H1 (cell line): ENCODE measurements at regions not wholly inside any gene's neighbourhood (a gene's known extent, or its start where the extent isn't known, plus 50 kb on each side); places are given as distances from the start of the nearest gene placed in this dataset.

Experiments
- CTCF ChIA-PET: fragments of 300-600 bp; sonication (Branson Sonifier 250); formaldehyde crosslinking; loops from one replicate; lab custom pipeline; 2021; ENCODE audit not compliant: partially characterized antibody; lab: Charles Lee
- POLR2A ChIA-PET: fragments of 300-600 bp; sonication (Branson Sonifier 250); formaldehyde crosslinking; loops from one replicate; lab custom pipeline; 2021; ENCODE audit warnings: inconsistent platforms; ENCODE audit not compliant: partially characterized antibody; lab: Charles Lee
- DNase-seq, 2 experiments: peaks; one replicate each; pipeline versions ENCODE4 v3.0.0 to v3.0.0-alpha.2; 2010 to 2022; ENCODE audit warnings: low spot score in 2 of 2, low read depth in 1 of 2, mixed read lengths in 1 of 2
- FAIRE-seq: peaks from 2 replicates; lab custom pipeline; 2011; peaks lifted over from hg19 to GRCh38; lab: Jason Lieb, UNC
- H2AFZ ChIP-seq: 2 replicates; pipeline ENCODE4 v1.8.1; 2012; ENCODE audit warnings: low read length, inconsistent platforms
- H2AK5ac ChIP-seq: 2 replicates; pipeline ENCODE4 v1.6.1; 2013; ENCODE audit warnings: low read depth, low read length
- H2BK120ac ChIP-seq: replicated peaks from 2 replicates; pipeline ENCODE3; 2013; ENCODE audit warnings: low read depth, low read length, inconsistent platforms
- H2BK12ac ChIP-seq: 2 replicates; pipeline ENCODE4 v1.6.1; 2013; ENCODE audit warnings: low read depth, low read length
- H2BK15ac ChIP-seq: 2 replicates; pipeline ENCODE4 v1.6.1; 2013; ENCODE audit warnings: low read length
- H2BK20ac ChIP-seq: 2 replicates; pipeline ENCODE4 v1.6.1; 2013; ENCODE audit warnings: low read length
- H2BK5ac ChIP-seq: 2 replicates; pipeline ENCODE4 v1.6.1; 2013; ENCODE audit warnings: low read depth, low read length
- H3K14ac ChIP-seq: 2 replicates; pipeline ENCODE4 v1.6.1; 2013; ENCODE audit warnings: inconsistent platforms; ENCODE audit not compliant: insufficient read length
- H3K18ac ChIP-seq: 2 replicates; pipeline ENCODE4 v1.6.1; 2013; ENCODE audit warnings: low read length; ENCODE audit errors: extremely low read depth
- H3K23ac ChIP-seq: 2 replicates; pipeline ENCODE4 v1.6.1; 2013; ENCODE audit warnings: inconsistent platforms; ENCODE audit not compliant: insufficient read length
- H3K23me2 ChIP-seq: 2 replicates; pipeline ENCODE4 v1.6.1; 2013; ENCODE audit warnings: low read depth, low read length
- H3K27ac ChIP-seq: 2 replicates; pipeline ENCODE4 v1.6.1; 2011; ENCODE audit warnings: low read depth, low read length, inconsistent platforms
- H3K27me3 ChIP-seq, 4 experiments: replicated peaks in 1 of 4; 1 replicate in 1 of 4; 2 replicates in 3 of 4; pipeline versions ENCODE4 v1.6.1 to v1.8.1; 2011 to 2013; ENCODE audit warnings: low read length in 3 of 4, mild to moderate bottlenecking in 3 of 4, inconsistent platforms in 2 of 4, mixed read lengths in 2 of 4, moderate library complexity in 1 of 4; ENCODE audit not compliant: control insufficient read depth in 3 of 4, insufficient read depth in 3 of 4; ENCODE audit errors: extremely low read depth in 1 of 4
- H3K36me3 ChIP-seq, 4 experiments: 2 replicates each; pipeline versions ENCODE4 v1.6.1 to v1.8.1; 2011 to 2013; ENCODE audit warnings: mild to moderate bottlenecking in 4 of 4, low read length in 3 of 4, moderate library complexity in 2 of 4, control low read depth in 1 of 4, inconsistent platforms in 1 of 4; ENCODE audit not compliant: insufficient read depth in 4 of 4, control insufficient read depth in 2 of 4
- H3K4ac ChIP-seq: replicated peaks from 2 replicates; pipeline ENCODE3; 2013; ENCODE audit warnings: low read length, low read depth, mixed read lengths, inconsistent platforms; ENCODE audit not compliant: insufficient read length
- H3K4me1 ChIP-seq, 4 experiments: replicated peaks in 1 of 4; 1 replicate in 1 of 4; 2 replicates in 3 of 4; pipeline versions ENCODE4 v1.6.1 to v1.8.1; 2011 to 2013; ENCODE audit warnings: low read length in 3 of 4, inconsistent platforms in 2 of 4, mixed read lengths in 1 of 4; ENCODE audit not compliant: insufficient read depth in 4 of 4, control insufficient read depth in 3 of 4
- H3K4me2 ChIP-seq, 2 experiments: 2 replicates each; pipeline versions ENCODE4 v1.6.1 to v1.8.1; 2011 to 2013; ENCODE audit warnings: low read depth in 2 of 2, low read length in 2 of 2, control low read depth in 1 of 2, inconsistent platforms in 1 of 2, mild to moderate bottlenecking in 1 of 2; ENCODE audit not compliant: insufficient read depth in 1 of 2
- H3K4me3 ChIP-seq, 4 experiments: fragments of 200-600, 300-600 bp in 1 of 4; sonication (generic), shearing (Covaris generic), sonication (Bioruptor Twin) in 1 of 4; 2 replicates each; pipeline versions ENCODE4 v1.5.1 to v1.8.1; 2011 to 2016; ENCODE audit warnings: low read length in 4 of 4, low read depth in 3 of 4, control low read depth in 2 of 4, inconsistent platforms in 2 of 4, mild to moderate bottlenecking in 2 of 4, mixed read lengths in 1 of 4, moderate library complexity in 1 of 4; ENCODE audit not compliant: insufficient read depth in 2 of 4; ENCODE audit errors: extremely low read depth in 1 of 4
- H3K56ac ChIP-seq: replicated peaks from 2 replicates; pipeline ENCODE3; 2013; ENCODE audit warnings: low read depth, mild to moderate bottlenecking, mixed read lengths, low read length, inconsistent platforms; ENCODE audit not compliant: insufficient read length
- H3K79me1 ChIP-seq: 2 replicates; pipeline ENCODE4 v1.6.1; 2013; ENCODE audit warnings: low read depth, low read length, control low read depth
- H3K79me2 ChIP-seq, 2 experiments: 2 replicates each; pipeline versions ENCODE4 v1.6.1 to v1.8.1; 2012 to 2013; ENCODE audit warnings: low read length in 2 of 2, mild to moderate bottlenecking in 2 of 2, inconsistent platforms in 1 of 2; ENCODE audit not compliant: insufficient read depth in 2 of 2, control insufficient read depth in 1 of 2
- H3K9ac ChIP-seq, 4 experiments: replicated peaks in 1 of 4; 1 replicate in 1 of 4; 2 replicates in 3 of 4; pipeline versions ENCODE4 v1.6.1 to v1.8.1; 2011 to 2013; ENCODE audit warnings: low read depth in 3 of 4, low read length in 3 of 4, control low read depth in 2 of 4, mild to moderate bottlenecking in 2 of 4, moderate library complexity in 2 of 4, inconsistent platforms in 1 of 4; ENCODE audit errors: extremely low read depth in 1 of 4
- H3K9me3 ChIP-seq, 2 experiments: 2 replicates each; pipeline versions ENCODE4 v1.6.1 to v1.8.1; 2012 to 2013; ENCODE audit warnings: mild to moderate bottlenecking in 2 of 2, moderate library complexity in 2 of 2, control low read depth in 1 of 2, inconsistent platforms in 1 of 2, low read depth in 1 of 2, low read length in 1 of 2, mixed read lengths in 1 of 2; ENCODE audit not compliant: insufficient read depth in 2 of 2
- H4K20me1 ChIP-seq, 2 experiments: replicated peaks in 1 of 2; 2 replicates each; pipeline versions ENCODE3 to v1.8.1; 2011 to 2013; ENCODE audit warnings: inconsistent platforms in 2 of 2, low read length in 2 of 2, mild to moderate bottlenecking in 1 of 2; ENCODE audit not compliant: insufficient read depth in 2 of 2, control insufficient read depth in 1 of 2
- H4K5ac ChIP-seq: 2 replicates; pipeline ENCODE4 v1.6.1; 2013; ENCODE audit warnings: low read length, low read depth, mixed read lengths, inconsistent platforms; ENCODE audit not compliant: insufficient read length
- H4K8ac ChIP-seq: 2 replicates; pipeline ENCODE4 v1.8.0; 2013; ENCODE audit warnings: mild to moderate bottlenecking, moderate library complexity, low read length, inconsistent platforms; ENCODE audit not compliant: insufficient read depth; ENCODE audit errors: extremely low read depth
- H4K91ac ChIP-seq: replicated peaks from 2 replicates; pipeline ENCODE3; 2013; ENCODE audit warnings: low read length, mixed read lengths, inconsistent platforms; ENCODE audit not compliant: insufficient read length
- BRCA1 ChIP-seq: IDR thresholded peaks from 2 replicates; pipeline ENCODE4 v1.6.1; 2012; ENCODE audit warnings: low read depth, low read length, improper control_type of control experiment
- CHD1 ChIP-seq: IDR thresholded peaks from 2 replicates; pipeline ENCODE4 v1.6.1; 2012; ENCODE audit warnings: low read depth, low read length, improper control_type of control experiment
- CTBP2 ChIP-seq: IDR thresholded peaks from 2 replicates; pipeline ENCODE4 v1.7.0; 2011; ENCODE audit warnings: borderline replicate concordance, mild to moderate bottlenecking, moderate library complexity, mixed read lengths, low read length; ENCODE audit not compliant: insufficient read depth, insufficient read length
- E2F6 ChIP-seq: IDR thresholded peaks from 2 replicates; pipeline ENCODE4 v1.6.1; 2012; ENCODE audit warnings: inconsistent platforms
- GABPA ChIP-seq: IDR thresholded peaks from 2 replicates; pipeline ENCODE4 v1.6.1; 2011; ENCODE audit warnings: mild to moderate bottlenecking, low read length, moderate library complexity, borderline replicate concordance; ENCODE audit not compliant: insufficient read depth
- MAFK ChIP-seq: IDR thresholded peaks from 2 replicates; pipeline ENCODE4 v1.6.1; 2012; ENCODE audit warnings: low read depth, mild to moderate bottlenecking, improper control_type of control experiment, low read length
- PHF8 ChIP-seq: fragments of 200-600 bp; sonication (generic); conservative IDR thresholded peaks from 2 replicates; pipeline ENCODE4 v1.7.1; 2012; ENCODE audit warnings: low read depth, mild to moderate bottlenecking, inconsistent platforms, low read length, moderate library complexity
- RAD21 ChIP-seq, 2 experiments: IDR thresholded peaks in 1 of 2; conservative IDR thresholded peaks in 1 of 2; 2 replicates each; pipeline ENCODE4 v1.6.1; 2011; ENCODE audit warnings: low read depth in 2 of 2, low read length in 2 of 2, improper control_type of control experiment in 1 of 2, inconsistent platforms in 1 of 2, mild to moderate bottlenecking in 1 of 2, moderate library complexity in 1 of 2
- RFX5 ChIP-seq: IDR thresholded peaks from 2 replicates; pipeline ENCODE4 v1.6.1; 2011; ENCODE audit warnings: low read depth, low read length, improper control_type of control experiment, borderline replicate concordance
- RXRA ChIP-seq: IDR thresholded peaks from 2 replicates; pipeline ENCODE4 v1.6.1; 2011; ENCODE audit warnings: low read depth, mild to moderate bottlenecking, low read length, moderate library complexity; ENCODE audit not compliant: insufficient read depth
- SP1 ChIP-seq: IDR thresholded peaks from 2 replicates; pipeline ENCODE4 v1.6.1; 2011; ENCODE audit warnings: low read depth, low read length
- TEAD4 ChIP-seq: IDR thresholded peaks from 2 replicates; pipeline ENCODE4 v1.6.1; 2012; ENCODE audit warnings: low read depth, low read length, inconsistent platforms, mixed read lengths
- WGBS, 2 experiments: shearing (Covaris generic) in 1 of 2; methylation state at CpG; one replicate each; pipeline versions ENCODE4 v1.1.6 to v1.1.7; 2013 to 2015; ENCODE audit warnings: low lambda C conversion rate in 2 of 2, mixed read lengths in 2 of 2, inconsistent platforms in 1 of 2, low coverage in 1 of 2, missing lambda C conversion rate in 1 of 2; ENCODE audit not compliant: insufficient replicate concordance in 2 of 2, insufficient coverage in 1 of 2, insufficient read length in 1 of 2; ENCODE audit errors: extremely low coverage in 1 of 2, missing lambda C conversion rate in 1 of 2; 5-methylcytosine and 5-hydroxymethylcytosine counted together

GRCh38 chr12:87689196-87689595 is 340.0 kb downstream of the C12orf50 start:
- Histone ChIP-seq H2BK12ac (no peak overlapping the region), H4K91ac (no peak overlapping the region), H2AFZ (no peak overlapping the region), H2BK120ac (no peak overlapping the region), H4K20me1 (no peaks in the 10 kb centered on the region), H3K23ac (no peak overlapping the region), H3K18ac (no peak overlapping the region), H3K56ac (no peak overlapping the region), H3K23me2 (no peaks in the 10 kb centered on the region), H4K8ac (no peak overlapping the region), H3K4me1 (no peaks in the 10 kb centered on the region), H3K27me3 (no peaks in the 10 kb centered on the region), H3K4me2 (no peak overlapping the region), H3K4ac (no peak overlapping the region), H3K79me1 (no peaks in the 10 kb centered on the region), H4K5ac (no peak overlapping the region), H3K36me3 (no peaks in the 10 kb centered on the region), H3K79me2 (no peaks in the 10 kb centered on the region), H3K9me3 (no peaks in the 10 kb centered on the region), H3K4me3 (no peak overlapping the region), H3K9ac (no peak overlapping the region), H3K14ac (no peak overlapping the region), H2BK20ac (no peak overlapping the region), H2BK5ac (no peak overlapping the region), H3K27ac (no peak overlapping the region), H2AK5ac (no peak overlapping the region), H2BK15ac (no peak overlapping the region)
- DNase-seq (no peak), FAIRE-seq (no peak)
- ChIA-PET CTCF (interaction anchor here (1.5 kb wide), 1 partner anchor 263 kb away, joined by 5 read pairs; no protein-coding TSS in a partner anchor), POLR2A (no interaction called here)
- WGBS, 2 experiments, result 84% methylated on average over 2 of the region's 2 CpGs; no CpG with 5 or more reads in 1 of the 2 experiments
- TF ChIP-seq TEAD4 (no peak), E2F6 (no peak), SP1 (no peak), BRCA1 (no peak), RFX5 (no peak), MAFK (no peak), CHD1 (no peak), PHF8 (no peak), RXRA (no peak), RAD21 (IDR thresholded peaks at IDR 0.05 in 1 of 2, conservative IDR thresholded peaks at IDR 0.05 in 1 of 2; ENCODE audit: low read depth in 2 of 2, low read length in 2 of 2) (no peak), GABPA (no peak), CTBP2 (no peak)
